GM13976 (cell line): ENCODE measurements at regions not wholly inside any gene's neighbourhood (a gene's known extent, or its start where the extent isn't known, plus 50 kb on each side); places are given as distances from the start of the nearest gene placed in this dataset.
"Not testable (repeated sequence)": the region's sequence is repeated elsewhere in the genome, so short reads cannot be mapped to it uniquely, and the experiment has no call there.

Source experiments
- DNase-seq: peaks from one replicate; pipeline ENCODE4 v3.0.0; 2012; ENCODE audit warnings: low spot score
- in situ Hi-C: fragments of 300-500 bp; cut with MboI; formaldehyde crosslinking; loops from one replicate; pipeline ENCODE4 v1.12.0; 2022; ENCODE audit warnings: low sequenced_read_pairs, mixed read lengths, inconsistent platforms; ENCODE audit not compliant: unreplicated experiment
- TF ChIP-seq, protein P1 (sequence below): IDR thresholded peaks from 2 replicates; pipeline ENCODE4 v1.5.1; 2012; ENCODE audit warnings: borderline replicate concordance, mild to moderate bottlenecking; ENCODE audit not compliant: insufficient read depth; ENCODE audit errors: extremely low read depth, missing control alignments, control extremely low read depth

DNA sequence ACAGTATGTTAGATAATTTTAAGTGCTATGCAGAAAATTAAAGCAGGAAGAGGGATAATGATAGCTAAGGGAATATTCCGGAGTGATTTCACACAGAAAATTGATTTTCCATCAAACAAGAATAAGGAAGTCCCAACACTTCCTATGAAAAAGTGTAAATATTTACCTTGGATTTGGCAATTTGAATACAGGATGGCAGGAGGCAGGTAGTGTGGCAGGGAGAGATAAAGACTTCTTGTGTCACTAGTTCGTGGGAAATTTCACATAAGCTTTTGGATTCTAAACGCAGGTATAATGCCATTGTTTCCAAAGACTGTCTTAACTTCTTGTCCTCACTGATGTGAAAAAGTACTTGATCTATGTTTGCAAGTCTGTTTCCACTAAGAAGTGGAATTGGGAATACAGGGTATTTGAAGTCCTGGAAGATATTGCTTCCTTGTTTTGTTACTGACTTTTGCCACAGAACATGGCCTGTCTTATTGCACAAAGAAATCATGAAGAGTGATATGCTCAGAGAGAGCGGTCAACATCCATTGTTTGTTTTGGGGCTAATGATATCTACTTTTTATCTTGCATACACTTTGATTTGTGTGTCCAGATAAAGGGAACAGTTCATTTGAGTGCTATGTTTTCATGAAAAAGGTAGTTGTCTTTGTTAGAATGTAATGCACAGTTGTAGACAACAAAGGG lies 1216.1 kb upstream of the FAM98A start:
- in situ Hi-C loops = no loop called here
- TF ChIP-seq, protein P1, sequence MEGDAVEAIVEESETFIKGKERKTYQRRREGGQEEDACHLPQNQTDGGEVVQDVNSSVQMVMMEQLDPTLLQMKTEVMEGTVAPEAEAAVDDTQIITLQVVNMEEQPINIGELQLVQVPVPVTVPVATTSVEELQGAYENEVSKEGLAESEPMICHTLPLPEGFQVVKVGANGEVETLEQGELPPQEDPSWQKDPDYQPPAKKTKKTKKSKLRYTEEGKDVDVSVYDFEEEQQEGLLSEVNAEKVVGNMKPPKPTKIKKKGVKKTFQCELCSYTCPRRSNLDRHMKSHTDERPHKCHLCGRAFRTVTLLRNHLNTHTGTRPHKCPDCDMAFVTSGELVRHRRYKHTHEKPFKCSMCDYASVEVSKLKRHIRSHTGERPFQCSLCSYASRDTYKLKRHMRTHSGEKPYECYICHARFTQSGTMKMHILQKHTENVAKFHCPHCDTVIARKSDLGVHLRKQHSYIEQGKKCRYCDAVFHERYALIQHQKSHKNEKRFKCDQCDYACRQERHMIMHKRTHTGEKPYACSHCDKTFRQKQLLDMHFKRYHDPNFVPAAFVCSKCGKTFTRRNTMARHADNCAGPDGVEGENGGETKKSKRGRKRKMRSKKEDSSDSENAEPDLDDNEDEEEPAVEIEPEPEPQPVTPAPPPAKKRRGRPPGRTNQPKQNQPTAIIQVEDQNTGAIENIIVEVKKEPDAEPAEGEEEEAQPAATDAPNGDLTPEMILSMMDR = no peak
- no peak for DNase-seq

DNA sequence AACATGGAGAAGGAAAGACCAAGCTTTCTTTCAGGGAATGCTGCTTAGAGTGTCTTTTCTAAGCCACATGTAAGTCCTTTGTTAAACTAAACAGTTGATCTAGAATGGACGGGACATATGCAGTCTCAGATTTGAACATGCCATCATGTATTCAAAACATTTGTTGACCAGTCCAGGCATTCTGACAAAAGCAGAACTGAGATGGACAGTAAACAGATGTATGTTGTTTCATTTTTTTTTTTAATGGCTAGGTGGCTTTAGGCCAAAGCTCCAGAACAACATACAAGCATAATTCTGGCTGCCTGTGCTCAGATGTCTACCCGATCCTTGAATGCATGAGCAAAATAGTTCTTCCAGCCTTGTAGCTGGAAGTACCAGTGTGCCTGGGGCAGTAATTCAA lies 1211.4 kb upstream of the FAM98A start:
- DNase-seq = no peak
- TF ChIP-seq, protein P1 = no peak
- in situ Hi-C loops = no loop called here

DNA sequence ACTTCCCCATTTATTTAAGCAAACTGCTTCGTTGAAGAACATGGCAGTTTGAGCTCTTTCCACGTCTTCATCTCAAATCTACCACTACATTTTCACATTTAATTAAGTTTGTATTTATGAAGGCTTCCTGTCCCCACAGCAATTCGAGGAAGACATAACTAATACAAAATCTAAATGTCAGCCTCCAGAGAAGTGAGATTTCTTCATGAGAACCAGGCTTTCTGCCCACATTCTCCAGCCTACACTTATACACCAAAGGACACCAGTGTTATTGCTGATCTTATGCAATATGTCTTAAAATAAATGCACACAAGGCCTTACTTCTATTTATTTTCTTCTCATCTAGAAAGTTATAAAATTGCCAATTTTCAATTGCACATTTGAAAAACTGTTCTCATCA lies 1209.3 kb upstream of the FAM98A start:
- TF ChIP-seq, protein P1 = no peak
- no peak for DNase-seq
- in situ Hi-C loops = no loop called here

DNA sequence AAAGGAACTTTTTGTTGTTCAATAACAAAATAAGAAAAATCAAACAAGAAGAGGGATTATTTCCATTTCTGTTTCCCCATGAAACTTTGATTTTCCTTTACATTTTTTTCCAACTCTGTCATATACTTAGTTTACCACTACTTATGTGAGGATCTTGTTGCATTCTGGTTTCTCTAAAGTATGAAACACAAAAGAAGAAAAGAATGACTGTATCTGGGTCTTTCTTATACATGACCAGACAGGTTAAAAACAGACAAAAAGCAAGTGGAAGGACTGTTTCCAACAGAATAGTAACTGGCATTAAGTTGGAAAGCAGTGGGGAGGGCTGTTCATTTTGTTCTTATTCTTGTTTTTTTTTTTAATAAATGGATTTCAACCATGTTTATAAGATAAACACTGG lies 1207.8 kb upstream of the FAM98A start:
- in situ Hi-C loops = no loop called here
- DNase-seq = no peak
- TF ChIP-seq, protein P1 = no peak

DNA sequence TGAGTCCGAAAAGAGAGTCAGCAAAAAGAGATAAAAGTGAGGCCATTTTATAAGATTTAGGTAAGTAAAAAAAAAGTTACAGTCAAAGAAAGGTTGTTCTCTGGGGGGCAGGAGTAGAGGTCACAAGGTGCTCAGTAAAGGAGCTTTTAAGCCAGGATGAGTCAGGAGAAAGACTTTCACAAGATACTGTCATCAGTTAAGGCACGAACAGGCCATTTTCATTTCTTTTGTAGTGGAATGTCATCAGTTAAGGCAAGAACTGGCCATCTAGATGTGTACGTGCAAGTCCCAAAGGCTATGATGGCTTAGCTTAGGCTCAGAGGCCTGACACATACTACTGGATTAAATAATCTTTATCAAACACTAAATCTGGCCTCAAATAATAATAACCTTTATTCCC lies 1207.3 kb upstream of the FAM98A start:
- in situ Hi-C loops = no loop called here
- no peak for DNase-seq
- TF ChIP-seq, protein P1 = no peak

DNA sequence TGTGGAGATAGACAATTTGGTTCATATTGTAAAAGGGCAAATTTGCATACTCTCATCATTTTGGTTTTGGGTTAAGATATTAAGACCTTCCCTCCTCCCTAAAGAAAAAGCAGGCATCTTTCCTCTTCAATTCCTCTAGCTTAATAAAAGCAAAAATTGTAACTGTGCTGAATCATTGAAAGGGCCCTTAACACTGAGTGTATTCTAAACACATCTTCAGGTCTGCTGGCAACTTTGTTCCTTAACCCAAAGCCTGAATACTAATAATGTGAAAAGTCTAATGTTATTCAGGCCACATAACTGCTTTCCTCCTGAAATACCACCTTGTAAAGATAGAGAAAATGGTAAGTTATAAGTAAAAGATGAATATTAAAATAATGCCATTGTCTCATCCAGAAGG lies 1200.5 kb upstream of the FAM98A start:
- DNase-seq = no peak
- TF ChIP-seq, protein P1 = no peak
- in situ Hi-C loops = no loop called here

DNA sequence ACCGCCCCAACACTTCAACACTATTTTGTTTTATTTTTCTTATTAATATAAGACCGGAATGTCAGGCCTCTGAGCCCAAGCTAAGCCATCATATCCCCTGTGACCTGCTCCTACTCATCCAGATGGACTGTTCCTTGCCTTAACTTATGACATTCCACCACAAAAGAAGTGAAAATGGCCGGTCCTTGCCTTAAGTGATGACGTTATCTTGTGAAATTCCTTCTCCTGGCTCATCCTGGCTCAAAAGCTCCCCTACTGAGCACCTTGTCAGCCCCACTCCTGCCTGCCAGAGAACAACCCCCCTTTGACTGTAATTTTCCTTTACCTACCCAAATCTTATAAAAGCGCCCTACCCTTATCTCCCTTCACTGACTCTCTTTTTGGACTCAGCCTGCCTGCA lies 1196.5 kb upstream of the FAM98A start:
- in situ Hi-C loops, DNase-seq: not testable (repeated sequence)
